Upper lobe of right lung (tissue), 1 donor: ENCODE measurements at regions not wholly inside any gene's neighbourhood (a gene's known extent, or its start where the extent isn't known, plus 50 kb on each side); places are given as distances from the start of the nearest gene placed in this dataset.

Source experiments
- ATAC-seq: fragments of 200-7000 bp; cut with Tn5 transposase; one replicate; pipeline ENCODE4 v1.9.1; 2020; ENCODE audit warnings: mild to moderate bottlenecking, moderate library complexity
- DNase-seq: peaks from one replicate; pipeline ENCODE4 v3.0.0-alpha.2; 2020
- H3K27ac ChIP-seq: fragments of 200-600 bp; one replicate; pipeline ENCODE4 v1.8.0; 2022
- H3K27me3 ChIP-seq: fragments of 200-600 bp; one replicate; pipeline ENCODE4 v1.8.0; 2022; ENCODE audit warnings: mild to moderate bottlenecking
- H3K36me3 ChIP-seq: fragments of 200-600 bp; one replicate; pipeline ENCODE4 v1.8.0; 2022
- H3K4me1 ChIP-seq: fragments of 200-600 bp; one replicate; pipeline ENCODE4 v1.8.0; 2022
- H3K4me3 ChIP-seq: fragments of 200-600 bp; one replicate; pipeline ENCODE4 v1.8.0; 2022; ENCODE audit warnings: mild to moderate bottlenecking
- H3K9me3 ChIP-seq: fragments of 200-600 bp; one replicate; pipeline ENCODE4 v1.8.0; 2022
- intact Hi-C: fragments of 100-400 bp; cut with DNase I; formaldehyde crosslinking; loops from one replicate; pipeline ENCODE4 v1.11.0; 2022
- TF ChIP-seq, protein P1 (sequence below): fragments of 200-600 bp; IDR thresholded peaks from one replicate; pipeline ENCODE4 v1.8.0; 2022; ENCODE audit warnings: antibody characterized with exemption
- donor health status: DM: no; HTN: yes; CAD: no; lungs with severe emphysema.

DNA sequence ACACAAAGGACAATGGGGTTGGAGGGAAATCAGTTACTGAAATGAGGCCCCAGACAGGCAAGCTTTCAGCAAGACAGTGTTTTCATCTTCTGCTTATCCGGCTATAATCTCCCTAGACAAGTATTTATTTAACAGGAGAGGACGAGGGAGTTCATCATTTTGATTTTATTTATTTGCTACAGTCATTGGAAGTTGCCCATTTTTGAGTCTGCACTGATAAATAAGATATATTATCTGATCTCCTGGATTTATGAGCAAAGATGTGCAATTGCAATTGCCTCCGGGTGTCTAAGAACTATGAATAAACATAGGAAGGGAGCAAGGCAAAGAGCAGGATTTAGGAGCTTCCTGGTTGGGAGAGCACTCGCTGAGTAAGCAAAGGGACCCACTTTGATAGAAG lies 263.2 kb upstream of the EDA2R start:
- Histone ChIP-seq H3K27me3 (no peaks in the 10 kb centered on the region), H3K9me3 (no peaks in the 10 kb centered on the region), H3K4me3 (no peak overlapping the region), H3K4me1 (no peaks in the 10 kb centered on the region), H3K36me3 (no peaks in the 10 kb centered on the region), H3K27ac (no peak overlapping the region)
- ATAC-seq (no peak), DNase-seq (no peak)
- intact Hi-C loops, result no loop called here
- TF ChIP-seq, protein P1, sequence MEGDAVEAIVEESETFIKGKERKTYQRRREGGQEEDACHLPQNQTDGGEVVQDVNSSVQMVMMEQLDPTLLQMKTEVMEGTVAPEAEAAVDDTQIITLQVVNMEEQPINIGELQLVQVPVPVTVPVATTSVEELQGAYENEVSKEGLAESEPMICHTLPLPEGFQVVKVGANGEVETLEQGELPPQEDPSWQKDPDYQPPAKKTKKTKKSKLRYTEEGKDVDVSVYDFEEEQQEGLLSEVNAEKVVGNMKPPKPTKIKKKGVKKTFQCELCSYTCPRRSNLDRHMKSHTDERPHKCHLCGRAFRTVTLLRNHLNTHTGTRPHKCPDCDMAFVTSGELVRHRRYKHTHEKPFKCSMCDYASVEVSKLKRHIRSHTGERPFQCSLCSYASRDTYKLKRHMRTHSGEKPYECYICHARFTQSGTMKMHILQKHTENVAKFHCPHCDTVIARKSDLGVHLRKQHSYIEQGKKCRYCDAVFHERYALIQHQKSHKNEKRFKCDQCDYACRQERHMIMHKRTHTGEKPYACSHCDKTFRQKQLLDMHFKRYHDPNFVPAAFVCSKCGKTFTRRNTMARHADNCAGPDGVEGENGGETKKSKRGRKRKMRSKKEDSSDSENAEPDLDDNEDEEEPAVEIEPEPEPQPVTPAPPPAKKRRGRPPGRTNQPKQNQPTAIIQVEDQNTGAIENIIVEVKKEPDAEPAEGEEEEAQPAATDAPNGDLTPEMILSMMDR, result no peak

DNA sequence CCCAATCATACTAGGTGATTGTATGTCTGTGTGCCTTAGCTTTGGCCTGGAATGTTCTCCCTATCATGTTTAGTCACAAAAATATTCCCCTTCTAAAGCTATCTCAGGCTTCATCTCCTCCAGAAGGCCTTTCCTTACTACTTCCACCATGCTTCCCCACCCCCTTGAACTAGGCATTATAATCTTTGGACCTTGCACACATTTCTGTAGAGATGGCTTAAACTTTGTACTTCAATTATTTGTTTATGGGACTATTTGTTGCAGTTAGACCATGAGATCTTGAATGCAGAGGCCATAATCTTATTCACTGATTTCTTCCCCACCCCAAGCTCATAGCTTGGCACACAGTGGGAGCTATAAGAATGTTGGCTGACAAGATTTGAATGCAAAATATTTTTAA lies 262.0 kb upstream of the EDA2R start:
- intact Hi-C loops, result no loop called here
- Histone ChIP-seq H3K9me3 (no peaks in the 10 kb centered on the region), H3K4me1 (no peaks in the 10 kb centered on the region), H3K36me3 (no peaks in the 10 kb centered on the region), H3K27ac (no peak overlapping the region), H3K27me3 (no peaks in the 10 kb centered on the region), H3K4me3 (no peak overlapping the region)
- no peak for ATAC-seq
- TF ChIP-seq, protein P1, result no peak
- no peak for DNase-seq

GRCh38 chrX:66892004-66892403 lies 253.1 kb upstream of the EDA2R start:
- Histone ChIP-seq H3K4me3 (no peak overlapping the region), H3K36me3 (no peaks in the 10 kb centered on the region), H3K27me3 (no peaks in the 10 kb centered on the region), H3K4me1 (no peaks in the 10 kb centered on the region), H3K9me3 (no peaks in the 10 kb centered on the region), H3K27ac (no peak overlapping the region)
- intact Hi-C loops, result no loop called here
- DNase-seq, result no peak
- TF ChIP-seq, protein P1, result no peak
- ATAC-seq, result no peak

DNA sequence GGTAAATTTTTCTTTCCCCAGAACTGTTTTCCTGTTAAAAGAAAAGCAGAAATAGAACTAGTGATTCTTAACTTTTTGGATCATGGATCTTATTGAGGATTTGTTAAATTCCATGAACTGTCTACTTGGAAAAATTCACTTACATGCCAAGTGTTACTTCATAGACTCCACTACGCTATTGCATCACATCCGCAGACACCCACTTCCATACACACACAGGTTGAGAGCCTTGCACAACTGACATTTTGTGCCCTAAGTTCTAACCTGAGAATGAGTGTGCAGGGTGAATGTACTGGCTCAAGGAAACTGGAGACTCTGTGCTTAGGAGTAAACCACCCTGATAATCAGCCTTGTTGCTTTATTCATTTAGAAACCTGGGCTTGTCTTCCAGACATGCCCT lies 250.5 kb upstream of the EDA2R start:
- TF ChIP-seq, protein P1, result no peak
- Histone ChIP-seq H3K36me3 (no peaks in the 10 kb centered on the region), H3K4me3 (no peak overlapping the region), H3K27ac (no peak overlapping the region), H3K4me1 (no peaks in the 10 kb centered on the region), H3K27me3 (no peaks in the 10 kb centered on the region), H3K9me3 (no peaks in the 10 kb centered on the region)
- no peak for ATAC-seq
- DNase-seq, result no peak
- intact Hi-C loops, result no loop called here

- Histone ChIP-seq H3K27me3 (no peaks in the 10 kb centered on the region), H3K4me1 (no peaks in the 10 kb centered on the region), H3K27ac (no peak overlapping the region), H3K9me3 (no peaks in the 10 kb centered on the region), H3K36me3 (no peaks in the 10 kb centered on the region), H3K4me3 (no peak overlapping the region)
- intact Hi-C loops, result no loop called here
- no peak for ATAC-seq
- no peak for DNase-seq
- TF ChIP-seq, protein P1, result no peak
Observed at GRCh38 chrX:66882101-66882500, 243.2 kb upstream of the EDA2R start.

GRCh38 chrX:66876776-66877175 lies 237.9 kb upstream of the EDA2R start:
- intact Hi-C loops, result no loop called here
- DNase-seq (no peak), ATAC-seq (no peak)
- no peaks in the 10 kb centered on the region for H3K4me1 ChIP-seq
- no peaks in the 10 kb centered on the region for H3K27me3 ChIP-seq
- H3K4me3 ChIP-seq, result no peak overlapping the region
- no peak overlapping the region for H3K27ac ChIP-seq
- H3K36me3 ChIP-seq, result no peaks in the 10 kb centered on the region
- no peaks in the 10 kb centered on the region for H3K9me3 ChIP-seq
- TF ChIP-seq, protein P1, result no peak
